ENCODE measurements at regions not wholly inside any gene's neighbourhood (a gene's known extent, or its start where the extent isn't known, plus 50 kb on each side); places are given as distances from the start of the nearest gene placed in this dataset.

DNA sequence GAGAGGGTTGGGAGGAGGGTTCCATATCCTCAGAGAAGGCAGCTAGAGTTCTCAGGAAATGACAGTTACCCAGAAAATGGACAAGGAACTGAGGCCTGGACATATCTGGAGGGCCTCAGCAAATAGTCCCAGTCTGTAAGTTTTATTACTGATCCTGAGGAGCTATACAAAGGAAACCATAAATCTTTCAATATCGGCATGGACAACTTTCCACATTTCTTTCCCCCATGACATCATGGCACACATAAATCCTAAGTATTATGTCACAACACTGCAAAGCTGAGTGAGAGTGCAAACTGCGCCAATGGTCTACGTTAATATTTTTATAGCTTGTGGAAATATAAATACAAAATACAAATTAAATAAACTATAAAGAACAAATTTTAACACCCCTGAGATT, 1356.2 kb upstream of the C9orf72 start:
- Histone ChIP-seq H3K27ac (ENCODE audit: extremely low read depth, low read depth, low read length) (no peak overlapping the region), H3K4me2 (ENCODE audit: insufficient read depth, low read length) (no peak overlapping the region), H3K4me1 (replicated peaks in 1 of 2; ENCODE audit: control insufficient read depth in 2 of 2, insufficient read depth in 2 of 2, low read length in 2 of 2) (no peaks in the 10 kb centered on the region), H3K79me2 (ENCODE audit: control insufficient read depth, insufficient read depth, low read length) (no peaks in the 10 kb centered on the region), H2AFZ (ENCODE audit: low read depth, low read length) (no peak overlapping the region), H3K9me3 (replicated peaks; ENCODE audit: control insufficient read depth, insufficient read depth, low read depth, low read length) (no peaks in the 10 kb centered on the region), H3K9ac (ENCODE audit: insufficient read depth in 1 of 2, low read depth in 2 of 2, low read length in 2 of 2) (no peak overlapping the region), H3K36me3 (ENCODE audit: control insufficient read depth, insufficient read depth, low read length) (no peaks in the 10 kb centered on the region), H3K27me3 (ENCODE audit: control insufficient read depth in 2 of 2, insufficient read depth in 2 of 2, low read length in 2 of 2) (no peaks in the 10 kb centered on the region), H4K20me1 (replicated peaks; ENCODE audit: control insufficient read depth, insufficient read depth, low read length) (no peaks in the 10 kb centered on the region), H3K4me3 (no peak overlapping the region), H3K9me1 (ENCODE audit: control insufficient read depth, insufficient read depth, low read length) (no peaks in the 10 kb centered on the region)
- FAIRE-seq (no peak), DNase-seq (ENCODE audit: extremely low read depth in 1 of 4, low spot score in 3 of 4) (no peak), ATAC-seq (no peak)
- intact Hi-C loops (cut with micrococcal nuclease) = no loop called here
- TF ChIP-seq EGR1 (conservative IDR thresholded peaks at IDR 0.05) (no peak), C11orf30 (IDR thresholded peaks at IDR 0.05; ENCODE audit: low read depth) (no peak), SAFB2 (IDR thresholded peaks at IDR 0.05; ENCODE audit: borderline replicate concordance, low read depth, low read length, severe bottlenecking) (no peak), ZNF134 (CRISPR knock-in tag; conservative IDR thresholded peaks at IDR 0.05) (no peak), CEBPG (CRISPR knock-in tag; IDR thresholded peaks at IDR 0.05) (no peak), CEBPG (tag; conservative IDR thresholded peaks at IDR 0.05 in 1 of 2, IDR thresholded peaks at IDR 0.05 in 1 of 2) (no peak), HDGF (IDR thresholded peaks at IDR 0.05) (no peak)
- in situ Hi-C loops (cut with MboI) = no loop called here
- BruUV-seq (replicated peaks) = no TSS peak
- ChIA-PET CTCF (ENCODE audit: low intra/inter-chr PET ratio) (no interaction called here), POLR2A (no interaction called here)
- whole genome bisulfite sequencing (ENCODE audit: insufficient coverage, low coverage, missing lambda C conversion rate) = no CpG with 5 or more reads among the region's 3 CpGs

DNA sequence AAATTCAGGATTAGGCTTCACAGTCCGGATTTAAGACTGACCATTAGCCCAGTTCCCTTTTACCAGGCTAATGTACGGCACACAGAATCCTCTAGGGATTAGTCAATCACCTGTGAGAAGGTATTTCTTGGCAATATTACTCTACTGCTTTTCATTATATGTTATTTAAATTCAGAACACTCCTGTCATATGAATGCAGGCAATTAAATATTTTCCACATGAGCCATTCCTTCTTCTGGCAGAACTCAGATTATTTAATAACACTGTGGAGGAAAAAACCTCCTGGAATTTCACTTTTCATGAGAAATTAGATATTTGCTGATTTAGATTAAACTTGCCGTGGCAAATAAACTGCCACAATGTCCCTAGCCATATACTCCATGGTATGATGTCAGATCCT, 1357.5 kb upstream of the C9orf72 start:
- BruUV-seq (replicated peaks) = no TSS peak
- in situ Hi-C loops (cut with MboI) (no loop called here), intact Hi-C loops (cut with micrococcal nuclease) (no loop called here)
- TF ChIP-seq, protein P1, sequence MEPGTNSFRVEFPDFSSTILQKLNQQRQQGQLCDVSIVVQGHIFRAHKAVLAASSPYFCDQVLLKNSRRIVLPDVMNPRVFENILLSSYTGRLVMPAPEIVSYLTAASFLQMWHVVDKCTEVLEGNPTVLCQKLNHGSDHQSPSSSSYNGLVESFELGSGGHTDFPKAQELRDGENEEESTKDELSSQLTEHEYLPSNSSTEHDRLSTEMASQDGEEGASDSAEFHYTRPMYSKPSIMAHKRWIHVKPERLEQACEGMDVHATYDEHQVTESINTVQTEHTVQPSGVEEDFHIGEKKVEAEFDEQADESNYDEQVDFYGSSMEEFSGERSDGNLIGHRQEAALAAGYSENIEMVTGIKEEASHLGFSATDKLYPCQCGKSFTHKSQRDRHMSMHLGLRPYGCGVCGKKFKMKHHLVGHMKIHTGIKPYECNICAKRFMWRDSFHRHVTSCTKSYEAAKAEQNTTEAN (CRISPR knock-in tag; IDR thresholded peaks at IDR 0.05) = no peak
- no peak for TF ChIP-seq NFRKB (IDR thresholded peaks at IDR 0.05; ENCODE audit: low read depth)
- no peak for TF ChIP-seq MEIS2 (IDR thresholded peaks at IDR 0.05; ENCODE audit: partially characterized antibody)
- TF ChIP-seq PHB (CRISPR knock-in tag; IDR thresholded peaks at IDR 0.05) = no peak
- TF ChIP-seq TRIM24 (IDR thresholded peaks at IDR 0.05) = no peak
- TF ChIP-seq MCM3 (IDR thresholded peaks at IDR 0.05) = no peak
- TF ChIP-seq THRAP3 (IDR thresholded peaks at IDR 0.05; ENCODE audit: borderline replicate concordance) = no peak
- TF ChIP-seq, protein P2, sequence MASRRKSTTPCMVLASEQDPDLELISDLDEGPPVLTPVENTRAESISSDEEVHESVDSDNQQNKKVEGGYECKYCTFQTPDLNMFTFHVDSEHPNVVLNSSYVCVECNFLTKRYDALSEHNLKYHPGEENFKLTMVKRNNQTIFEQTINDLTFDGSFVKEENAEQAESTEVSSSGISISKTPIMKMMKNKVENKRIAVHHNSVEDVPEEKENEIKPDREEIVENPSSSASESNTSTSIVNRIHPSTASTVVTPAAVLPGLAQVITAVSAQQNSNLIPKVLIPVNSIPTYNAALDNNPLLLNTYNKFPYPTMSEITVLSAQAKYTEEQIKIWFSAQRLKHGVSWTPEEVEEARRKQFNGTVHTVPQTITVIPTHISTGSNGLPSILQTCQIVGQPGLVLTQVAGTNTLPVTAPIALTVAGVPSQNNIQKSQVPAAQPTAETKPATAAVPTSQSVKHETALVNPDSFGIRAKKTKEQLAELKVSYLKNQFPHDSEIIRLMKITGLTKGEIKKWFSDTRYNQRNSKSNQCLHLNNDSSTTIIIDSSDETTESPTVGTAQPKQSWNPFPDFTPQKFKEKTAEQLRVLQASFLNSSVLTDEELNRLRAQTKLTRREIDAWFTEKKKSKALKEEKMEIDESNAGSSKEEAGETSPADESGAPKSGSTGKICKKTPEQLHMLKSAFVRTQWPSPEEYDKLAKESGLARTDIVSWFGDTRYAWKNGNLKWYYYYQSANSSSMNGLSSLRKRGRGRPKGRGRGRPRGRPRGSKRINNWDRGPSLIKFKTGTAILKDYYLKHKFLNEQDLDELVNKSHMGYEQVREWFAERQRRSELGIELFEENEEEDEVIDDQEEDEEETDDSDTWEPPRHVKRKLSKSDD (conservative IDR thresholded peaks at IDR 0.05; ENCODE audit: low read length) = no peak
- no peak for TF ChIP-seq ZNF699 (CRISPR knock-in tag; IDR thresholded peaks at IDR 0.05; ENCODE audit: insufficient replicate concordance)

More for the DNA sequence above, 1357.5 kb upstream of the C9orf72 start:
- ATAC-seq = no peak
- Histone ChIP-seq H3K79me2 (ENCODE audit: control insufficient read depth, insufficient read depth, low read length) (no peaks in the 10 kb centered on the region), H3K9ac (ENCODE audit: insufficient read depth in 1 of 2, low read depth in 2 of 2, low read length in 2 of 2) (no peak overlapping the region), H4K20me1 (replicated peaks; ENCODE audit: control insufficient read depth, insufficient read depth, low read length) (no peaks in the 10 kb centered on the region), H3K27me3 (ENCODE audit: control insufficient read depth in 2 of 2, insufficient read depth in 2 of 2, low read length in 2 of 2) (no peaks in the 10 kb centered on the region), H2AFZ (ENCODE audit: low read depth, low read length) (no peak overlapping the region), H3K4me1 (replicated peaks in 1 of 2; ENCODE audit: control insufficient read depth in 2 of 2, insufficient read depth in 2 of 2, low read length in 2 of 2) (no peaks in the 10 kb centered on the region), H3K27ac (ENCODE audit: extremely low read depth, low read depth, low read length) (no peak overlapping the region), H3K4me2 (ENCODE audit: insufficient read depth, low read length) (no peak overlapping the region), H3K9me3 (replicated peaks; ENCODE audit: control insufficient read depth, insufficient read depth, low read depth, low read length) (no peaks in the 10 kb centered on the region), H3K9me1 (ENCODE audit: control insufficient read depth, insufficient read depth, low read length) (no peaks in the 10 kb centered on the region), H3K4me3 (no peak overlapping the region), H3K36me3 (ENCODE audit: control insufficient read depth, insufficient read depth, low read length) (no peaks in the 10 kb centered on the region)
- ChIA-PET CTCF (ENCODE audit: low intra/inter-chr PET ratio) (no interaction called here), POLR2A (no interaction called here)
- no peak for DNase-seq (ENCODE audit: extremely low read depth in 1 of 4, low spot score in 3 of 4)
- FAIRE-seq = no peak
- WGBS (ENCODE audit: insufficient coverage, low coverage, missing lambda C conversion rate) = no CpG with 5 or more reads among the region's 3 CpGs

Measured in K562 (cell line).